GM12875 (cell line): ENCODE measurements at regions not wholly inside any gene's neighbourhood (a gene's known extent, or its start where the extent isn't known, plus 50 kb on each side); places are given as distances from the start of the nearest gene placed in this dataset.

ENCODE experiments used
- H3K4me3 ChIP-seq: one replicate; pipeline ENCODE4 v1.5.1; 2011; ENCODE audit warnings: low read depth, low read length, control low read depth
- CTCF ChIP-seq: IDR thresholded peaks from 2 replicates; pipeline ENCODE4 v1.5.1; 2011; ENCODE audit warnings: low read depth, mild to moderate bottlenecking, control low read depth, inconsistent platforms, low read length, moderate library complexity, borderline replicate concordance; ENCODE audit not compliant: insufficient read depth

DNA sequence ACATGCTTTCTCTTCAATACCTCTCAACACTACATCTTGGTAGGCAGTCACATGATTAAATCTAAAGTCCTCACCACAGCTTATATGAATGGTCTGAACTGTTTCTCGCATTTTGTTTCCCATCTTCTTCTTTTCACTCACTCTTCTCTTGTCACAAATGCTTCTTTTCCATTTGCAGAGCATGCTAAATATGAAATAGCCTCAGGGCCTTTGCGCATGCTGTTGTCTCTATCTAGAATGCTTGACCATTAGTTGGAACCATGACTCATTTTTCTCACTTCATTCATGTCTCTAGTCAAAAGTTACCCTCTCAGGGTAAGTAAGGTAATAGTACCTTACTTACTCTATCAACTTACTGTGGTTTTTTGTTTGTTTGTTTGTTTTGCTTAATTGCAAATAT is 239.7 kb downstream of the PTPRC start:
- no peak for TF ChIP-seq CTCF
- H3K4me3 ChIP-seq, result no peak overlapping the region

DNA sequence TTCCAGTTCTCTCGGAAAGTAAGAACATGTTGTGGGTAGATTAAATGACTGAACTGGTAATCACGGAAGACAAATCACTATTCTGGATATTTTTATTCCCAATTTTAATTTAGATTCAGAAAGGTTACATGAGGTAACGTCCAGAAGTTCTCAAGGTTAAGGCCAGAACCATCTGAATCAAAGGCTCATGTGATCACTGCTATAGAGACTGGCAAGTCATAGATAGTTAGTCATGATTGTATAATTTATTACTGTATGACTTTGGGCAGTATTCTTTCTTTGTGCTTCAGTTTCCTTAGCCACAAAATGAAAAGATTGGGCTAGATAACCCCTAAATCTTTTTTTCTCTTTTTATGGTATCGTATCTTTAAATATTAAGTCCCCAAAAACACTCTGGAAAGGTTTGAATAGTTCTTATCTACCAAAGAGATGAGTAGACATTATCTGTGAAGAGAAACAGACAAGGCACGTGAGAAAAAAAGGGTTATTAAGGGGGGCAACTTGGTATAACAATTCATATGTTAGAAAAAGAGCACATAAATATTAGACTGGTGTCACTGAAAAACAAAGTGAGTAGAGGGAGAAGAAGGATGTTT is 241.0 kb downstream of the PTPRC start:
- no peak for TF ChIP-seq CTCF
- H3K4me3 ChIP-seq, result no peak overlapping the region

- TF ChIP-seq CTCF, result no peak
- no peak overlapping the region for H3K4me3 ChIP-seq
Observed at GRCh38 chr1:198880397-198880796, 241.6 kb downstream of the PTPRC start.

GRCh38 chr1:198880818-198881597 is 242.2 kb downstream of the PTPRC start:
- no peak overlapping the region for H3K4me3 ChIP-seq
- TF ChIP-seq CTCF, result no peak

GRCh38 chr1:198883184-198883583 is 244.3 kb downstream of the PTPRC start:
- TF ChIP-seq CTCF, result no peak

GRCh38 chr1:198887866-198888265 is 249.0 kb downstream of the PTPRC start:
- TF ChIP-seq CTCF, result no peak
- H3K4me3 ChIP-seq, result no peak overlapping the region

More at GRCh38 chr1:198883184-198883583, 244.3 kb downstream of the PTPRC start:
- H3K4me3 ChIP-seq, result no peak overlapping the region
